GM19238 (cell line): ENCODE measurements at regions not wholly inside any gene's neighbourhood (a gene's known extent, or its start where the extent isn't known, plus 50 kb on each side); places are given as distances from the start of the nearest gene placed in this dataset.

Source experiments
- DNase-seq: peaks from one replicate; pipeline ENCODE4 v3.0.0; 2011; ENCODE audit warnings: low spot score; ENCODE audit not compliant: insufficient read length

DNA sequence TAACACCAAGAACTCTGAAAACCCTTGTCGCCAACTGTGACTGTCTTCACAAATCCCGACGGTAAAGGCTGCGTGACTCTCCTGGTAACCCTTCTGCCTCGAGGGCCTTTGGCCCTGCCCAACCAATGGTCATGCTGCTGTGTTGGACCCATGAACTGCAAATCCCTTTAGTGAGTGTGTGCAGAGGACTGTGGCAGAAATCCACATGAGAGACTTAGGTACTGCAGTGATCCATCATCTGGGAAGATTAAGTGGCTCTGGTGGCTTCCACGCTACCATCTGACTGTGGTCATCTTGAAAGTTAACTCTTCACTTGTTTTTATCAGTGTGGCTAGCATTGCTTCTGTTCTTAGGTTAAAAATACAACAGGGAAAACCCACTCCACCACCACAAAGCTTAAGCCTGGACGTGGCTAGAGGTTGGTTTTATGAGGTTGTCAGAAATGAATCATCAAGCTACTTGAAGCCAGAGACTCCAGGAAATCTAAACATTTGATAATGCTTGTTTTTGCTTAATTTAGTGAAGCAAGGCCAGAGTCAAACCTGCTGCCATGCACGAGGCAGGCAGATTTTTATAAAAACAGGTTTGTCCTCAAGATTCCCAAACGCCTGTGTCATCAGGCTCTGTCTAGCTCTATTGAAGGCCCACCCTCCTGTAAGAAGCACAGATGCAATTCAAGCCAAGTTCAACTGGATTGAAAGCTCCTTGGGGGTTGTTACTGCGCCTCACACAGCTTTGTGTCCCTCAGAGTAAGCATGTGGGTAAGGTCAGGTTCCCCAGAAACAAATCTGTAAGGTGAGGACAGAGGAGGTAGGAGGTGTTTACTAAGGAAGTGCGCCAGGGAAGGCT, 52.7 kb upstream of the ERCC6L2 start:
- DNase-seq, result peak; percentile 50

DNA sequence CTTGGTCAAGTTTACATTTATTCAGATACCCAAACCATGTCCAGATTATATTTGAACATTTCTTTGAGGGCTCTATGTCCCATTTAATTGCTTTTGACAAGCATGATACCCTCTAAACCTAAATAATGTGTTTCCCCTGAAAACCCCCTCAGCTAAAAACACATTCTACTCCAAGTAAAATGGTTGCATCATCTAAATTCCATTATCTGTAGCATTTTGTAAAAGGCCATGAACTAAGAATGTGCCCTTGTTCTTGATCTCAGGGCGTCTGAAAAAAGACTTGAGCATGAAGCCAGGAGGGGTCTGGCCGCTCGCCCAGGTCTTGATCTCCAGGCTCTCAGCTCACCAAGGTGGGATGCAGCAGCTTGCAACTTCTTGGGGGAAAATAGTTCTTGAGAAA, 53.5 kb upstream of the ERCC6L2 start:
- no peak for DNase-seq

DNA sequence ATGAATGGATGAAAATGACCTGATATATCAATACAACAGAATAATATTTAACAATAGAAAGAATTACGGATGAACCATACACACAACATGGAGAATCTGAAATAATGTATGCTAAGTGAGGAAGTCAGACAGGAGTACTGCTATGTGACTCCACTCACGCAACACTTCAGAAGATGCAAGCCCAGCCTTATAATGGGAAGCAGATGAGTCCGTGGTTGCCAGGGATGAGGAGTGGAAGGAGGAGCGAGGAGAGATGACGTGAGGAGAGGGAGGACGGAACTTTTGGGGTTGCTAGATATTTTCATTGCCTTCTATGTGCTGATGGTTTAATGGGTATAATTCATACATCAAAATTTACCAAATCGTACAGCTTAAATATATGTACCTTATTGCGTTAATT, 55.4 kb upstream of the ERCC6L2 start:
- DNase-seq, result no peak

DNA sequence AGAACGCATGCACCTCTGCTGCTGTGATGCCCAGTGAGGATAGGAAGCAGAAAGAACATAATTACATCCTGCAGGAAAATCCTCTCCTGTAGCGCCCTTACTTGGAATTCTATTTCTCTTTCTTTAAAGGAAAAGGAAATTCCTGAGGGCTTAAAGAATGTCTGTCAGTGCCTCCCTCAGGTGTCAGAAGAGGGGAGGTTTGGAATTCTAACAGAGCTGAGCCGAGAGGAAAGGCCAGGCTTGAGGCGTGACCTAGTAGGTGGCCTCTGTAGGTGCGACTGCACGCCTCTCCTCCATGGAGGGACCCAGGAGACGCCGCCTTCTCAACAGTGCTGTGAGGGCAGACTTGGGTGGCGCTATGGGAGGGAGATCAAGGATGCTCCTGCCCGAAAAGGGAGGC, 55.9 kb upstream of the ERCC6L2 start:
- no peak for DNase-seq

DNA sequence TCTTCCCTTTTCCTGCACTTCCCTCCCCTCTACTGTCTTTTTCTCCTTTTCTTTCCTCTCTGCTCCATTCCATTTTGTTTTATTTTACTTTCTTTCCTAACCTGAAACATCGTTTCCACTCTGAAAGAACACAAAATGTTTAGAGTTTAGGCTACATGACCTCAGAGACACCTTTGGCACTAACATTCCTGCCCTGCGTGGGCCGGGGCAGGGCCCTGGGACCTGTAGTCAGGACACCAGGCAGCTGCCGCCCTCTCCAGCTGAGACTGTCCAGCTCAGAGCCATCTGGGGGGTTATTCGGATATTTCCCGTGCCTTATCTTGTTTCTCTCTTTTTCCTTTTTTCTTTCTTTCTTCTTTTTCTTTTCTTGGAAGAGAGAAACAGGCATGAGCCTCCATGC, 58.3 kb upstream of the ERCC6L2 start:
- no peak for DNase-seq

DNA sequence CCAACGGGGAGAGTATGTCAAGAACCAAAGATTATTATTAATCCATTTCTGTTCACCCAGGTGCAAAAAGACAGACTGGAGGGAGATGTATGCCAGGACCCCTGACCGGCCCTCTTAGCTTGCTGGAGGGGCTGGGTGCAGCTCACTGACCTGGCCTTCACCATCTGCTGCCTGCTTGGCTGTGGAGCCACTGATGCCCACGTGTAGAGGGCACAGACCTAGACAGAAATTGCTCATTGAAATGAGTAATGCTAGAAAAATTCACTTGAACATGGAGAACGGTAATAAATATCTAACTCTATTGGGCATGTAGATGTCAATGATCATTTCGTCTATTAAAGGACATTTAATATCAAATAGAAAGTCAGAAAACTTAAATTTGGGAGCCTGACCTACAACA, 58.8 kb upstream of the ERCC6L2 start:
- no peak for DNase-seq

DNA sequence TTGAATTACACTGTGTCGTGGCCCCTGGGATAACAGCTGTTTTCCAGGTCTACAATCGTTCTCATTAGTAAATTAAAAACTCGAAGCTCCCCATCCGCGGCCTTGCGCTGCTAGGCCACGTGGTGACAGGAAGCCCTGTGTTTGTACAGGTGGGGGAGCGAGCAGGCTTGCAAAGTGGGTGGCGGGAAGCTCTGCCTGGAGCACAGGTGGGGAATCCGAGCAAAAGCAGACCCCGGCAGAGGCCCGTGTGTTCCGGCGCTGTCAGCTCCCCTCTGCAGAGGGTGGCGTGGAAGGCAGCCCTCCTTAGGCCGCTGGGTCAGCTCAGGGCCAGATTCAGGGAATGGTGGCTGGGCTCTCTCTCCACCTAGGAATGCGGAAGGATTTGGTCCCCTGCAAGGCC, 59.5 kb upstream of the ERCC6L2 start:
- DNase-seq, result no peak

DNA sequence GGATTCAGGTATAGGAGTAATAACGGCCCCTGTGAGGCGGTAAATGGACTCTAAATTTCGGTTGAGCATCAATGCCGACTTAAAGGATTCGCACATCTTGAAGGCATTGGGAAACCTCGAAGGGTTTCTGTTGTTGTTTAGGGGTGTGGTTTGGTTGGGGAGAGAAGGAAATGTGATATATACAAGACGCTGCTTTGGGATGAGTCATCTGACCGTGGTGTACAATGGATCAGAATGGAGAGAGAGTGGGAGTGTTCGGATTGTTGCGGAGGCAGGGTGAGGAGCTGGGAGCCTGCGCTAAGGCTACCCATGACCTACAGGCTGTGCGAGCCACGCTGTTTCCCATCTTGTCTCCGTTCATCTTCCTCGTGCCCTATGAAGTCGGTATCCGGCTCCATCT, 60.4 kb upstream of the ERCC6L2 start:
- DNase-seq, result no peak

DNA sequence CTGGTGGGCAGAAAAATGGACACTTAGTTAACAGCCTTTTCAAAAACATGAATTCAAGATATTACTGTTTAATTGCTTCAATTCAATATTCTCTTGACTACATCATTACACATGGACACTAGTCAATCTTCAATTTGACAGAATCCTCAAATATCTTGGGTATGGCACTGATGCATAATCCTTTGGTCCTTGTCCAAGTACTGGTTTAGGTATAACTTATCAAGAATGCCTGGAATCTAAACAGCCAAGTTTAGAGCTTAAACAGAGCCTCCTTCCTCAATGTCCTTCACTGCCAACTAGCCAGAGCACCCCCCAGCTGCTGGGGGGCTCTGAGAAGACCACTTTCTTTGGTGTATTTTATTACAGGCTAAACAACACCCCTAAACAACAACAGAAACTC, 61.6 kb upstream of the ERCC6L2 start:
- no peak for DNase-seq

DNA sequence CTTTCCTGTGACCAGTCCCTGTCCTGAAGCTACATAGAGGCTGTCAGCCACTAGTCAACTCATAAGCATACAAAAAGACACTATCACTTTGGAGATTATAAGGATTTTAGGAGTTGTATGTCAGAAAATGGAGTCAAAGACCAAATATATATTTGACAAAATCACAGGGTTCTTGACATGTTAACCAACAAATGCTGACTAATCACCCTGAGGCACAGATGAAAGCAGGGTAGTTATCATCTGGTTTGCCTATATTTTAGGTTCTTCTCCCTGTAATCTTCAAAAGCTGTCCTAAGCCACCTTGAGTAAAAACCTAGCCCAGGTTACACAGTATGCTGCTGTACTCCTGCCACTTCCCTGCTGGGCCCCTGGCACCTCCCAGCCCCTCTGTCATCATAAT, 64.7 kb upstream of the ERCC6L2 start:
- no peak for DNase-seq

DNA sequence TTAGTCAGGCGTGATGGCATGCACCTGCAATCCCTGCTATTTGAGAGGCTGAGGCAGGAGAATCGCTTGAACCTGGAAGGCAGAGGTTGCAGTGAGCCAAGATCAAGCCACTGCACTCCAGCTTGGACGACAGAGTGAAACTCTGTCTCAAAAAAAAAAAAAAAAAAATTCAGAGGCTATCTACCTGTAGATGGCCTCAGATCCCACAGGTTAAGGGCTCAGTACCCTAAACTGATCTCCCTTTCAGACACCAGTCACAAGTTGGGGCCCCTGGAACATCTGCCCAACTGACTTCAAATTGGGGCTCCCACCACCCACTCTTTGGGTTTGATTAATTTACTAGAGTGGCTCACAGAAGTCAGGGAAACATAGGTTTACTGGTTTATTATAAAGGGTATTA, 65.4 kb upstream of the ERCC6L2 start:
- DNase-seq, result no peak

DNA sequence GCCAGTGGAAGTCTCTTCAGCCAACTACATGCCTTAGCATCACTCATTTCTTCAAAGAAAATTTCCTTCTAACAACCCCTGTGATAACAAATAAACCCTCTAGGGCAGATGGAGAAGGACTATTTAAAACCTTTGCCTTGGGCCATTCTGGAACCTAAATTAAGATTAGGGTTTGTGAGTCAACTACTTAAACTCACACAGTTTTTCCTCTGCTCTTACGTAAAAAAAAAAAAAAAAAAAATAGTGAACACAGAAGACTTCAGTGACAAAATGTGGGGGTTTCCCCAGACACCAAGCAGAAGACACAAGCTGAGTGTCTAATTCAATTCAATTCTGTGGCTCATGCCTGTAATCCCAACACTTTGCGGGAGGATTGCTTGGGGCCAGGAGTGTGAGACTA, 65.8 kb upstream of the ERCC6L2 start:
- no peak for DNase-seq

DNA sequence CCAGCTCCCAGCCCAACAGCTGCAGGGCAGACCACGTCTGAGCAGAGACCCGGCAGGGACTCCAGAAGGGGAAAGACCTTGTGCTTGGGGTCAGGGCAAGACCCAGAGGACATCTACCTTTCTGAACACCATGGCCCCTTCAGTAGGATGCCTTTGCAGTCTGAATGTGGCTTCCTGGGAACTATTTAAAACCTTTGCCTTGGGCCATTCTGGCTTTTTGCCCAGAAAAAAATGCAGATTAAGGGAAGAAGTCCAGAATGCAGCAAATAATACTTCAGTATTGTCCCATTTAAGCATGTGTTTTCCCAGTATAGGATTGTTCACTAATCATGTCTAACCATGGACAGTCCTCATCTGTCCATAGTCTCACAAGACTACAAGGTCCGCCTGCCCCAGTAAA, 67.5 kb upstream of the ERCC6L2 start:
- no peak for DNase-seq

DNA sequence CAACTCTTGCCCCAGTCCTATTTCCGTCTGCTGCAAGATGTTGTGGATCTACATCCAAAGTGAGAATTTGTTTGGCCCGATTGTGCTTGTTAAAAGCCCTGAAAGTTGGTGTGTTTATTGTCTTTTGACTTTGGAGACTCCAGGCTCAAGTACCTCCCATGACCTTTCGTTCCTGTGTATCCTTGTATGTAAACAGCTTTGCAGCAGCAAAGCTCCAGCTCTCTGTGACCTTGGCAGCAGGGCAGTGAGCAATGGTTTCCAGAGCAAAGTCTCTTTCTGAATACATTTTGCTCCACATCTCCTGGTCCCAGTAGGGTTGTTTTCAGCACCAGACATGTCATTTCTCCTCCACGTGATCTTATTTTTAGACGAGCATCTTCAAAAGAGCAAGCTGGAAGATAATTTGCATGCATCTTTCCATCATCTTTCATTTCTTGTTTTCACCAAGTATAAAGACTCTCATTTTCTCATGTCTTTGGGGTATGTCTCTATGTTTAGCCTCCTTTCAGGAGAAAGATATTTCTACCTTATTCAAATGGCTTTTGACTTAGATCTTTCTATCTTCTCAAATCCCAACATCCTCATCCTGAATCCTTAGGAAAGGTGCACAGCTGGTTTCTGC, 68.1 kb upstream of the ERCC6L2 start:
- no peak for DNase-seq

DNA sequence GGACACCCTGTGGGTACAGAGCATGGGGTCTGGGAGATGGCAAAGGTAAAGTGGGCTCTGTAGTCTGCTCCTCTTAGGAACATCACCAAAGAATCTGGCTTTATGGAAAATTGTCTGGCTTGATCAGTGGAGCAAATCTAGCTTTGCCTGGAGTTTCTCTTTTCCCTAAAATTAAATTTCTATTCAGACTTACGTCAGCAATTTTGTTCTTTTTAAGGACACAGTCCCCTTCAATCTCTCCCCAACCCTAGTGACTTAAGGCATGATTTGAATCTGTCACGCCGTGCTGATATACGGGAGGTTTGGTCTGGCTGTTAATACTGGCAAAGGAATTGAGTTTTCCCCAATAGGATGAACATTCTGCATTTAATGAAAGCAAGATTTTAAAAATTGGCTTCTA, 72.3 kb upstream of the ERCC6L2 start:
- no peak for DNase-seq

DNA sequence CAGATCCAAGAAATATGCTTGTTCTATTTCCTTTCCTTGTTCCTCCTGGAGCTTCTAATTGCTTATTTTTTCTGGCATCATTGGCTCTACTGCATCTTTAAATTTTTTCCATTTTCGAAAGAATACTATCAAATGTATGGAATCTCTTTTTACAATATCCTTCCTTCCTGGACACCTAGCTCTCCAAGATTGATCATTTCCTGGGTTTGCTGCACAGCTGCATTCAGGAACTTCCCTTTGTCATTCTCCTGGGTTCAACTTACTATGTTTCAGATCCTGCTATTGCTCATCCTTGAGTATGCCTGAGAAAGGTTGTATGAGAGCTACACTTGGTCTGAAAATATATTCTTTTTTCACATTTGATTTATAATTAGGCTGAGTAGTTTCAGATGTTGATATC, 73.7 kb upstream of the ERCC6L2 start:
- DNase-seq, result no peak

DNA sequence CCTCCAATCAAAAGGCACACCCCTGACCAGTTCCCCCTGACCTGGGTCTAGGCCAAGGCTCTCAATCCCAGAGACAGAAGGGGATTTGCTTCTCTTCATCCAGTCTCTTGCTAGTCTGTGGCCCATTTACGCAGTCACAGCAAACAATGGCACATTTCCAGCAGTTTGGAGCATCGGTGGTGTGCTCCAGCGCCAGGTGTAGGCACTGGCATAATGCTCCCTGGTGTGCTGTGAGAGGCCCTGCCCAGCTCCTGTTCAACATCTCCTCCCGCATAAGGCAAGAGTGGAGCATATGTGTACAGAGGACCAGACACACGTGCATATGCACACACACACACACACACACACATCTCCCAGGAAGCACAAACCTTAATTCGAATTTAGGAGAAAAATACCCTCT, 79.5 kb upstream of the ERCC6L2 start:
- no peak for DNase-seq

DNA sequence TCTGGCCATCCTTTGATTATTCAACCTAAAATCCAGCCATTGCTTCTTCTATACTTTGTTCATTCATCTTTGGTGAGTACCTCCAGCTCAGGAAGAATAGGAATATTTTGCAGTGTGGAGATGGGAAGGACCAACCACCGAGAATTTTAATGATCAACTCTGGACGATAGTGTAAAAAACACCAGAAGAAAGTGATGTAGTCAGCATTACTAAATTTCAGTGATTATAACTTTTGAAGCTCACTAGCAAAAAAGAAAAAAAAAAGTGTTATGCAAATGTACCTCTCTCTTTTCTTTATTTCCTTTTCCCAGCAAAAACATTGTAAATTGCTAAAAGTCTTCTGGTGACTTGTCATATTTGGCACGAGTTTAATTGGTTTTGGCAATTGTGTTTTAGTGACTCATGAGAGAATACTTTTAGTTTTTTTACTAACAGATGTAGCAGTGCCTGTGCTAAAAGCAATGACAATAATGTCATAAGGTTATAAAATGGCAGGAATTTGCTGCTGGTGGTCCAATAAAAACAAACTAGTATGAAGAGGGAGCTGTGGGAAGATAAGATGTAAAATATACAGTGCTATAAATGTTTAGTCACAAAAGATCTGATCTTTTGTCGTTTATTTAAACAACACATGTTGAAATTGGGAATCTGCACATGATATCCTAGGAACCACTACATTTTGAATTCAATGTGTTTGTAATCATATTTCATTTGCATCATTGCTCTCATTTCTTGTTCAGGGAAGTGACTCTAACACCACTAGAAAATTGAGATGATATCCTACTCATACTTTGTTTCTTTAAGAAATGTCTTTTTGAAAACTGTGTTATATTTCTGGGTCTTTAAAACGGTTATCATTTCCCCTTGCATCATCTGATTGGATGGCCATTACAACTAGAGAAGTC, 81.3 kb upstream of the ERCC6L2 start:
- DNase-seq, result no peak

DNA sequence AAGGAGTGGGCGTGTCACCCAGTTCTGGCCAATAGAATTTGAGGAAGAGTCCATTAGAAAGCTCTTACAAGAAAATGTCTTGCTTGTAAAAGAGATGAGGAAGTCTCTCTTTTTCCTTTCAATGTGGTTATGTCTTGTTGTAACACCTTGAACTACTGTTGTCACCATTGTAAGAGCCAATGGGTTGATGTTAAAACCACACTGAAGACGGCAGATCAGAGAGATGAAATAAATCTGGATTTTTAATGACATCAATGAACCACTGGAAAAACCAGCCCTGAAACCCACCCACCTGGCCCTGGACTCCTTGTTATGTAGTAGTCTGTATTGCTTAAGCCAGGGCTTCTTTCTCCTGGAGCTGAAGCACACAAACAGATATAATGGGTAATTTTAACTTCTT, 83.8 kb upstream of the ERCC6L2 start:
- DNase-seq, result no peak

DNA sequence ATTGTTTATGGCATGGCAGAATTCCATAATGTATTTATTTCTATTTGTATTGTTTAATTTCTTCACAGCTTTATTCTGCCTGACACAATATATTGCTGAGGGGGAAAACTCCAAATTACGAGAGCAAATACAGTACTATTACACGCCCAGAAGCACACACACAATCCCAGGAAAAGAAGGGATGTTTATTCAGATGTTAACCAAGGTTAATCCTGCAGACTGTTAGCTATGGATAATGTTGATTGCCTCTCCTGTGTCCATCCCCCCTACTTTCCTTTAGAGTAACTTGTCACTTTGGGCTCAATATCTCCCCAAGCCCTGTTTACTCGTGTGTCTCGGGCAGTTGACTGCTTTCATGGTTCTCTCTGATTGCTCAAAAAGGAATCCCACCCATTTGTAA, 84.2 kb upstream of the ERCC6L2 start:
- DNase-seq, result no peak

DNA sequence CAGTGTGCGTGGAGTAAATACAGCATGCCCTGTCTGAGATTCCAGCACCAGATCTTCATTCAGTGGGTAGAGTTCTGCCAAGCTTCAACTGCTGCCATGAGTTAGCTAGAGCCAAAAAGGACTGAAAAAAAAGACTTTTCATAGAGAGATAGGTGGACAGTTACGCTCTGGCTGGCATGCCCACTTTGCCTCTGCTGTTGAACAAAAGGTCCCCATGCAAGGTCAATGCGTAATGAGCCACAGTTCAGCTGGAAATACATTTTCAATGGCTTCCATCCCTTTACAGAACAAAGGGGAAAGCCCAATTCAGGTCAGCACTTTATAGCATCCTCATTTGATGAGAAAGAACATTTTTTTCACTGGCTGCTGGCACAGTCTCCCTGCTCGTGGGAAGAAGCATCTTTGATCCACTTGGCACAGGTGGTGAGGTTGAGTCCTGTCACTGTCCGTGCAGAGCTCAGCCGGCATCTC, 86.9 kb upstream of the ERCC6L2 start:
- DNase-seq, result no peak

DNA sequence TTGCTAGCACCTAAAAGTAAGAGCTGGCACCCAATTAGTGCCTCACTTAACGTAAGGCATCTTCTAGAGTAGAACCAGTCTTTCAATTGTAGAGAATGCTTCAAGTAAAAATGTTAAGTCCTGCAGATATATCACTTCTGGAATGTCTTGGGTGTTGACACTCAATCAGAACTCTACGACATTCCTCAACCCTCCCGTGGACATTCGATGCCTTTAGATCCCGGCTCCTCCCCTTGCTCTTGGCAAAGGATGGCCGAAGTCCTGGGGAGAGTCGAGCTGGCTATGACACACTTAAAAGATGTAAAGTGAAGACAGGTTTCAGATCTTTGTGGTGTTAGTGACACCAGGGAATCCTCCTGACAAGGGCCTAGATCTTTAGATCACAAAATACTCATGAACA, 87.5 kb upstream of the ERCC6L2 start:
- no peak for DNase-seq
